T-cell (primary cell): ENCODE measurements at regions not wholly inside any gene's neighbourhood (a gene's known extent, or its start where the extent isn't known, plus 50 kb on each side); places are given as distances from the start of the nearest gene placed in this dataset.

ENCODE experiments used
- ATAC-seq, 4 experiments: fragments of 200-7000 bp in 3 of 4; fragments of 150-1000 bp in 1 of 4; cut with Tn5 transposase; replicated peaks in 1 of 4; 1 replicate in 3 of 4; 2 replicates in 1 of 4; pipeline ENCODE4 v1.10.0; 2021; ENCODE audit warnings: moderate library complexity in 3 of 4, mild to moderate bottlenecking in 2 of 4, moderate number of reproducible peaks in 1 of 4
- CTCF ChIA-PET, 2 donors: fragments of 300-600 bp; sonication (Branson Sonifier 250); formaldehyde crosslinking; loops; one replicate each; lab custom pipeline; 2022; ENCODE audit warnings: antibody characterized with exemption in 2 of 2; lab: Charles Lee
- POLR2A ChIA-PET, 2 donors: fragments of 300-600 bp; sonication (Branson Sonifier 250); formaldehyde crosslinking; loops; one replicate each; lab custom pipeline; 2022; ENCODE audit warnings: antibody characterized with exemption in 2 of 2; lab: Charles Lee
- DNase-seq, 35 experiments: peaks; one replicate each; pipeline versions ENCODE4 v3.0.0 to v3.0.0-alpha.2; 2013 to 2023
- H3K27ac ChIP-seq: one replicate; pipeline ENCODE4 v1.5.1; 2013; ENCODE audit warnings: low read length
- H3K27me3 ChIP-seq, 2 experiments: replicated peaks in 1 of 2; 1 replicate in 1 of 2; 2 replicates in 1 of 2; pipeline versions ENCODE4 v1.6.1 to v1.7.0; 2013; ENCODE audit warnings: low read length in 1 of 2, mixed read lengths in 1 of 2; ENCODE audit not compliant: control insufficient read depth in 2 of 2, insufficient read depth in 2 of 2; ENCODE audit errors: extremely low read depth in 1 of 2
- H3K36me3 ChIP-seq, 2 donors: 1 replicate in 1 of 2; 2 replicates in 1 of 2; pipeline versions ENCODE4 v1.6.1 to v1.7.0; 2013; ENCODE audit warnings: low read length in 1 of 2; ENCODE audit not compliant: control insufficient read depth in 2 of 2, insufficient read depth in 1 of 2; ENCODE audit errors: extremely low read depth in 1 of 2
- H3K4me1 ChIP-seq, 2 experiments: 1 replicate in 1 of 2; 2 replicates in 1 of 2; pipeline versions ENCODE4 v1.6.1 to v1.7.0; 2013; ENCODE audit warnings: low read length in 2 of 2, mixed read lengths in 1 of 2; ENCODE audit not compliant: insufficient read depth in 2 of 2, control insufficient read depth in 1 of 2; ENCODE audit errors: extremely low read depth in 1 of 2
- H3K4me3 ChIP-seq, 2 donors: 1 replicate in 1 of 2; 2 replicates in 1 of 2; pipeline versions ENCODE4 v1.5.1 to v1.7.0; 2013; ENCODE audit warnings: mild to moderate bottlenecking in 2 of 2, low read length in 1 of 2, moderate library complexity in 1 of 2; ENCODE audit not compliant: control insufficient read depth in 1 of 2; ENCODE audit errors: extremely low read depth in 1 of 2
- H3K9me3 ChIP-seq: 2 replicates; pipeline ENCODE4 v1.7.0; 2013
- H3K27ac Mint-ChIP-seq, 2 donors: one replicate each; pipeline ENCODE4 v1.8.0; 2020 to 2021; ENCODE audit warnings: mild to moderate bottlenecking in 2 of 2, mixed read lengths in 2 of 2
- H3K27me3 Mint-ChIP-seq, 2 donors: one replicate each; pipeline ENCODE4 v1.8.0; 2021 to 2022; ENCODE audit warnings: mixed read lengths in 2 of 2
- H3K36me3 Mint-ChIP-seq: one replicate; pipeline ENCODE4 v1.8.0; 2021; ENCODE audit warnings: mixed read lengths
- H3K4me1 Mint-ChIP-seq, 3 donors: one replicate each; pipeline ENCODE4 v1.8.0; 2020 to 2022; ENCODE audit warnings: mixed read lengths in 3 of 3, mild to moderate bottlenecking in 1 of 3
- H3K4me3 Mint-ChIP-seq, 3 donors: one replicate each; pipeline ENCODE4 v1.8.0; 2020 to 2022; ENCODE audit warnings: mild to moderate bottlenecking in 3 of 3, mixed read lengths in 3 of 3, moderate library complexity in 3 of 3
- H3K9me3 Mint-ChIP-seq, 3 donors: one replicate each; pipeline ENCODE4 v1.8.0; 2020 to 2022; ENCODE audit warnings: mixed read lengths in 3 of 3
- WGBS: methylation state at CpG from one replicate; pipeline ENCODE4 v1.1.5; 2013; ENCODE audit warnings: missing lambda C conversion rate; ENCODE audit not compliant: insufficient coverage; 5-methylcytosine and 5-hydroxymethylcytosine counted together

- peaks cover 4 to 7% of the 10 kb centered on the region in 2 donors for H3K27me3 Mint-ChIP-seq
- H3K27ac ChIP-seq, result no peak overlapping the region
- peaks cover 0 to 3% (median 0%) of the 10 kb centered on the region in 3 donors for H3K9me3 Mint-ChIP-seq
- no peaks in the 10 kb centered on the region for H3K4me1 ChIP-seq
- no peaks in the 10 kb centered on the region for H3K36me3 ChIP-seq
- H3K4me3 Mint-ChIP-seq, result no peak overlapping the region
- ATAC-seq (no peak), DNase-seq (no peak)
- peaks cover 0 to 2% of the 10 kb centered on the region in 2 experiments for H3K27me3 ChIP-seq
- ChIA-PET POLR2A (no interaction called here), CTCF (no interaction called here)
- no peak overlapping the region for H3K4me3 ChIP-seq
- no peak overlapping the region for H3K27ac Mint-ChIP-seq
- H3K9me3 ChIP-seq, result no peaks in the 10 kb centered on the region
- WGBS, result 80% methylated on average over 1 of the region's 3 CpGs
- no peaks in the 10 kb centered on the region for H3K36me3 Mint-ChIP-seq
- no peaks in the 10 kb centered on the region for H3K4me1 Mint-ChIP-seq
Observed at GRCh38 chr4:185881430-185881829, 69.4 kb upstream of the SORBS2 start.

GRCh38 chr4:185883591-185883990 lies 71.6 kb upstream of the SORBS2 start:
- H3K27ac ChIP-seq, result no peak overlapping the region
- ATAC-seq (no peak), DNase-seq (no peak)
- H3K36me3 ChIP-seq, result no peaks in the 10 kb centered on the region
- POLR2A ChIA-PET, result no interaction called here
- peaks cover 0 to 2% of the 10 kb centered on the region in 2 experiments for H3K27me3 ChIP-seq
- CTCF ChIA-PET, result no interaction called here
- no peaks in the 10 kb centered on the region for H3K9me3 ChIP-seq
- 86% methylated on average over 1 of the region's 5 CpGs for WGBS
- peaks cover 5 to 7% of the 10 kb centered on the region in 2 donors for H3K27me3 Mint-ChIP-seq
- peaks cover 0 to 5% (median 0%) of the 10 kb centered on the region in 3 donors for H3K4me1 Mint-ChIP-seq
- no peaks in the 10 kb centered on the region for H3K36me3 Mint-ChIP-seq
- no peak overlapping the region for H3K27ac Mint-ChIP-seq
- H3K4me1 ChIP-seq, result no peaks in the 10 kb centered on the region
- H3K9me3 Mint-ChIP-seq, result peaks cover 3 to 6% (median 4%) of the 10 kb centered on the region in 3 donors
- no peak overlapping the region for H3K4me3 ChIP-seq
- H3K4me3 Mint-ChIP-seq, result no peak overlapping the region

GRCh38 chr4:185885075-185885474 lies 73.1 kb upstream of the SORBS2 start:
- no peaks in the 10 kb centered on the region for H3K36me3 ChIP-seq
- no peaks in the 10 kb centered on the region for H3K27me3 ChIP-seq
- Mint-ChIP-seq H3K27ac (no peak overlapping the region), H3K27me3 (peaks cover 4 to 7% of the 10 kb centered on the region in 2 donors), H3K4me1 (peaks cover 0 to 5% (median 0%) of the 10 kb centered on the region in 3 donors), H3K36me3 (no peaks in the 10 kb centered on the region), H3K4me3 (no peak overlapping the region), H3K9me3 (peaks cover 3 to 7% (median 5%) of the 10 kb centered on the region in 3 donors)
- no peak overlapping the region for H3K27ac ChIP-seq
- WGBS, result no CpG with 5 or more reads among the region's 6 CpGs
- no peaks in the 10 kb centered on the region for H3K4me1 ChIP-seq
- ChIA-PET POLR2A (no interaction called here), CTCF (no interaction called here)
- H3K4me3 ChIP-seq, result no peak overlapping the region
- no peak for ATAC-seq
- no peak for DNase-seq
- H3K9me3 ChIP-seq, result no peaks in the 10 kb centered on the region

- Histone ChIP-seq H3K9me3 (no peaks in the 10 kb centered on the region), H3K27ac (no peak overlapping the region), H3K27me3 (peaks cover 0 to 2% of the 10 kb centered on the region in 2 experiments), H3K4me3 (no peak overlapping the region), H3K36me3 (no peaks in the 10 kb centered on the region), H3K4me1 (no peaks in the 10 kb centered on the region)
- DNase-seq (no peak), ATAC-seq (no peak)
- peaks cover 4 to 7% of the 10 kb centered on the region in 2 donors for H3K27me3 Mint-ChIP-seq
- no peak overlapping the region for H3K27ac Mint-ChIP-seq
- no peaks in the 10 kb centered on the region for H3K36me3 Mint-ChIP-seq
- CTCF ChIA-PET, result no interaction called here
- WGBS, result 86% methylated on average over 1 of the region's 6 CpGs
- POLR2A ChIA-PET, result no interaction called here
- H3K4me1 Mint-ChIP-seq, result peaks cover 0 to 5% (median 0%) of the 10 kb centered on the region in 3 donors
- H3K9me3 Mint-ChIP-seq, result peaks cover 3 to 7% (median 5%) of the 10 kb centered on the region in 3 donors
- no peak overlapping the region for H3K4me3 Mint-ChIP-seq
Observed at GRCh38 chr4:185885604-185886003, 73.6 kb upstream of the SORBS2 start.

GRCh38 chr4:185886832-185887524 lies 75.0 kb upstream of the SORBS2 start:
- peaks cover 0 to 5% (median 0%) of the 10 kb centered on the region in 3 donors for H3K4me1 Mint-ChIP-seq
- Histone ChIP-seq H3K4me3 (no peak overlapping the region), H3K36me3 (no peaks in the 10 kb centered on the region), H3K9me3 (no peaks in the 10 kb centered on the region), H3K27ac (no peak overlapping the region), H3K27me3 (peaks cover 0 to 2% of the 10 kb centered on the region in 2 experiments), H3K4me1 (no peaks in the 10 kb centered on the region)
- H3K27me3 Mint-ChIP-seq, result peaks cover 5 to 8% of the 10 kb centered on the region in 2 donors
- no peaks in the 10 kb centered on the region for H3K36me3 Mint-ChIP-seq
- H3K4me3 Mint-ChIP-seq, result no peak overlapping the region
- CTCF ChIA-PET, result no interaction called here
- ATAC-seq, result no peak
- 54% methylated on average over 4 of the region's 15 CpGs for WGBS
- DNase-seq, result no peak
- H3K9me3 Mint-ChIP-seq, result peaks cover 3 to 7% (median 5%) of the 10 kb centered on the region in 3 donors
- POLR2A ChIA-PET, result no interaction called here
- H3K27ac Mint-ChIP-seq, result no peak overlapping the region

- Mint-ChIP-seq H3K27me3 (peaks cover 10 to 12% of the 10 kb centered on the region in 2 donors), H3K36me3 (no peaks in the 10 kb centered on the region), H3K4me1 (peaks cover 0 to 5% (median 0%) of the 10 kb centered on the region in 3 donors), H3K27ac (no peak overlapping the region), H3K9me3 (peaks cover 3 to 7% (median 5%) of the 10 kb centered on the region in 3 donors), H3K4me3 (no peak overlapping the region)
- WGBS, result 95% methylated on average over 2 of the region's 7 CpGs
- Histone ChIP-seq H3K4me1 (no peaks in the 10 kb centered on the region), H3K27ac (no peak overlapping the region), H3K27me3 (peaks cover 0 to 2% of the 10 kb centered on the region in 2 experiments), H3K36me3 (no peaks in the 10 kb centered on the region), H3K9me3 (no peaks in the 10 kb centered on the region), H3K4me3 (no peak overlapping the region)
- ATAC-seq, result no peak
- CTCF ChIA-PET, result no interaction called here
- no peak for DNase-seq
- POLR2A ChIA-PET, result no interaction called here
Observed at GRCh38 chr4:185888676-185889075, 76.7 kb upstream of the SORBS2 start.
